NCI-H187 treated with DMSO at 0.1 percent for 48 hours (cell line): ENCODE measurements at regions not wholly inside any gene's neighbourhood (a gene's known extent, or its start where the extent isn't known, plus 50 kb on each side); places are given as distances from the start of the nearest gene placed in this dataset.

Experiments used
- DNase-seq: peaks from one replicate; lab custom pipeline; 2025; lab: John Stamatoyannopoulos, UW

GRCh38 chr10:10587744-10588393 is 429.8 kb upstream of the CELF2 start:
- no peak for DNase-seq

- no peak for DNase-seq
Observed at GRCh38 chr10:10589540-10590303, 427.9 kb upstream of the CELF2 start.

DNA sequence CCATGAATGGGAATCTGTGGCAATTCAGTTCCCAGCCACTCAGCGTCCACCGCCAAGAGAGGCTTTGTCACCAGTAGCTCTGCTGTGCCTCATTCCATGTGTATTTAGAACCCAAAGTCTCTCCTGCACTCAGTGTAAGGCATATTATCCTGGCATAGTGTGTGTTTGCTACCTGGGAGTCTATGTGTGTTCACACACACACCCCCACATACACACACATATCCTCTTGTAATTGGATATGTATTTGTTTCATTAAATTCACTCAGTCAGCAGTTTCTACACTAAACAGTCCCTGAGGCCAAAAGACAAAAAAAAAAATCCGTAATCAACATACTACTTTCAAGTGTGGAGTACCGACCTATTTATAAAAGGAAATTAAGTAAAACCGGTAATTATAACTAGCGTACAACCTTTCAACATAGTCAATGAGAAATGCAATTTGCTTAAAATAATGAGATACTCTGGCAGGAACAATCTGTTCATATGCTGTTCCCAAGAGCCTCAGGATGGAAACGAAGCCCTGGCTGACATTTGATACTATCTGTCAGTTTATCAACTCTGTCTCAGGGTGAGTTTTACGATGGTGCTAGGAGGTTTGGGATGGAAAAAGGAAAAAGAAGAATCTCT is 425.8 kb upstream of the CELF2 start:
- DNase-seq = no peak

DNA sequence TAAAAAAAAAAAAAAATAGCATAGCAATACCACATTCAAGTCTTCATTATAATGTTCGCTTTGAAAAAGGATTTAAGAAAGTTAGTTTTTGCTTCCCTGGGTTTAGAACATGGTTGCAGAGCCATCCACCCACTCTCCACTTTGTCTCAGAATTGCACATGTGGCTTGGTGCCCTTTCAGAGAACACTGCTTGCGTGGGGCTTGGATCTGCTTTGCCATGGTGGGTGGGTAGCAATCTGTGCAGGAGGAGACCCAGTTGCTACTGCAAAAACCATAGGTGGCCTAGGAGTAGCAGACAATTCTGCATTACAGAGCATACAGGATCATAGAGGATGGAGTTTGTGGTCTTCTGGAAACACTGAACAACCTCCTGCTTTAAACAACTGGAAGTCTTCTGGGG is 421.4 kb upstream of the CELF2 start:
- DNase-seq = no peak

- peak; percentile 68 for DNase-seq
Observed at GRCh38 chr10:10598297-10598696, 419.4 kb upstream of the CELF2 start.

DNA sequence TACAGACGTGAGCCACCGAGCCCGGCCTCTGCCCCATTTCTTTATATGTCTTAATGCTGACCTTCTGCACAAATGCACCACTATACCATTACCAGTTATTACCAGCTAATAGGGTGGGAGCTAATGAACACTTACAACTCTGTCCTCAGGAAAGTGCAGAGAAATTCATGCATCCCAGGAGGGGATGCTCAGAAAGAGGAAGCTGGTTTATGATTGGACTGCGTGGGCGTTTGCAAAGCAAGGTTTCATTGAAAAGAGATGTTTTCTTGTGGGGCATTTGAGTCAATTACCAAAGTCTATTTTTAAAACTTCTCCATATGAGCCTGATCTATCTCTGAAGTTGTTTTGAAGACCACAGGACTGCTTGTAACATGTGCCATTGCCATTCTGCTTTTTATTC is 417.7 kb upstream of the CELF2 start:
- DNase-seq = no peak

DNA sequence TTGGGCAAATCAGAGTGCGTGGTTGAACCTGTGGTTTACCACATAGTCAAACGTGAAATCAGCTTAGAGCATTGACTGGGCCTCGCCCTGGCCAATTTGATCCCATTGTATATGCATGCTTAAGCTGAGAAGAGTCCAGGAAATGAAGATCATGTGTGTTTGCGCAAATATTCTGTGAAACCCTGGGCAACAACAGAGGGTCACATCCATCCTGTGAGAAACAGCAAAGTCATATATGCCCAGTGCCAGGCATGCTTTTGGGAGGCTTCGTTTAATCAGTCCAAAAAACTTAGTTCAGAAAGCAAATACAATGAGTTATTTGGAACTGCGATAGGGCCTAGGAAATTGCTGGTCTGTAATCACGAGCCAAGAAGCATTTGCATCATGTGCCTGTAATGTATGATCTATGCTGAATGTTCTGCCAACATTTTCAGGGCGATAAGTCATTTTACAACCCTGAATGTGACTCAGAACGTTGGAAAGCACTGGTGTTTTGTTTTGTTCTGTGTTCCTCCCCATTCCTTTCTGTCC is 412.1 kb upstream of the CELF2 start:
- no peak for DNase-seq

DNA sequence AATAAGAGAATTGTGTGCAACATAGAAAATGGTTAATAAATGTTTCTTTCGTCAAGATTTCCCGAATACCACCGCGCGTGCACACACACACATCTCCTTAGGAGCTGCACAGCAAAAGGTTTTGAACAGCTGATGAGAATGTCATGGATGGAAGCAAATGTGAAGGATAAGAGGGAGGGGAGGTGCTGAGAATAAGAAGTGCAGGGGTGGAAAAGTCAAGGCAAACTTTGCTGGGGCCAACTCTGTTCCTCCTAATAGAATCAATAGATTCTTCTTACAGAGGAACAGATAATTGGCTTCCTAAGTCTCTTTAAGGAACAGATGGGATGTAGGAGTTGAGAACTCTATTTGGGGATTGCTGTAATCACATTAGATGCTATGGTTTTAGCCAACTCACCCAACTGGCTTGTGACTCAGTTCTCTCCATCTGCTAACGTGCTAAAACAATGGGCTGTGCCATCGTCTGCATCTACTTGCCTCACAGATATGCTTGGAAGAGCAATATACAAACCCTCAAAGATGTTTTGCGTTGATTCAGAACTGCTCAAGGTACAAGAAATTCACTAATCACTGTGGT is 408.2 kb upstream of the CELF2 start:
- no peak for DNase-seq

DNA sequence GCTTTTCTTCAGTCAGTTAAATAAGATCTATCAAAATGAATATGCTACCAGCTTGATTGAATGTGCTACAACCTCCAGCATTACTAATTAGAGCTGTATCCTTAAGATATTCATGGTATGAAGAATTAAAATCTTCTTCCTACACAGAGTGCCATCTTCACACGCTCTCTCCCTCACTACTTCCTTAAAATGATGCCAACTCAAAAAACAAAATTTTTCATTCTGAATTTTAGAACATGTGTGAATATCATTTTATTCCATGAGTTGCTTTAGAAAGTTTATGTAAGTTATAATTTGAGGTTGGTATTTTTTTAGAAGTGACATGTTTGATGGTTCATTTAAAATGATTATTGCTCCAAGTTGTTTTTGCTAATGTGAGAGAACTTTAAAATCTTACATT is 407.5 kb upstream of the CELF2 start:
- no peak for DNase-seq

GRCh38 chr10:10612151-10612550 is 405.5 kb upstream of the CELF2 start:
- no peak for DNase-seq

DNA sequence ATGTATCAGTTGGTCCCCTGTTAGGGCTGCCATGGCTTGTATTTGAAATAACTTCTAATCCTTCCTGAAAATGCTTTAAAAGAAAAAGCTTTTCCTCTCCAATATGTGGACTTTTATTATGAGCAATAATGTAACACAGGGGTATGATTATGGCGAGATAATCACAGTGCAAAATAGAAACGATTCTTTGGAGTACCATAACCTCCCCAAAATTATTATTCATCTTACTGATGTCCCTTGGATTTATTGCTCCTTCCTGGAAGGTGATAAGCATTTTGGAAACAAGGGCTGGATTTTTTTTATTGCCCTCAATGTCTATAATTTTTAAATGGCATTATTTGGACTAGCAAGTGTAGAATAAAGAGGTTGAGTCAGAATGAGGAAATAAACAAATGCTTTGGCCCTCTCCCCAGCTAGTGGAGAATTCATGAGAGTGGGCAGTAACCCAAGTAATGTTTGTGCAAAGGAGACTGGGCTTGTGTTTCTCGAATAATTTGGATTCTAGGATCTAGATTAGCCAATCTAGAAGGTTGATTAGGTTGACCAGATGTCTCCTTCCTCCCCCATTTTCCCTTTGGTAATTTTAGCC is 403.9 kb upstream of the CELF2 start:
- no peak for DNase-seq

DNA sequence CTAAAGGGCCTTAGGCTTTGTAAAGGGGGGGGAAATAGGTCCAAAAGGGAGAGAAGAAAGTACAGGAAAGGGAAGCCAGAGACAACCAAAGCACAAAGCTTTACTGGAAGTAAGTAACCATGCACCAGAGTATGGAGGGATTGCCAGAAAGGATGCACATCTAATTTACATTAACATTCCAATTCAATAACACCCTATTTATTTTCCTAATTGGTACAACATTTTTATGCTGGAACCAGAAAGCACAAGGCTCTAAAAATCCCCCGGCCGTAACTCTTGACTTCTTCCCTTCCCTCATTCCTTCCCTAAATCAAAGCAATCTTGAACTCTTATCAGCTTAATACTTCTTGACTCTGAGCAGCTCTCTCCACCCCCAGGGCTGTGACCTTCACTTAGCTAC is 400.0 kb upstream of the CELF2 start:
- DNase-seq = no peak

DNA sequence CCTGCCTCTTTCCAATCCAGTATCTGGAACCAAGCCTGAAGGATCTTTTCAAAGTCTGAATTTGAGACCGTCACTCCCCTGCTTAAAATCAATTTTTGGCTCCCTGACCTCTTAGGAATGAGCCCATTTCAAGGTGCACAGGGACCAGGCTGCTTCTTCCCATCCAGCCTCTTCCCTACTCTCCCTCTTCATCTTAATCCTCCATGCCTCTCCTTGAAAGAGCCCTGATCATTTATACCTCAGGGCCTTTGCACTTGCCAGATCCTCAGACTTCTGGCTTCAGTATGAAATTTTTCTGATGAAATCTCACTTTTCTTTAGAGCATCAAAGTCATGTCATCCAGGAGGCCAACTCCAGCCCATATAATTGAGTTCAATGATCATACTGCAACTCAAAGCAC is 399.5 kb upstream of the CELF2 start:
- DNase-seq = no peak

DNA sequence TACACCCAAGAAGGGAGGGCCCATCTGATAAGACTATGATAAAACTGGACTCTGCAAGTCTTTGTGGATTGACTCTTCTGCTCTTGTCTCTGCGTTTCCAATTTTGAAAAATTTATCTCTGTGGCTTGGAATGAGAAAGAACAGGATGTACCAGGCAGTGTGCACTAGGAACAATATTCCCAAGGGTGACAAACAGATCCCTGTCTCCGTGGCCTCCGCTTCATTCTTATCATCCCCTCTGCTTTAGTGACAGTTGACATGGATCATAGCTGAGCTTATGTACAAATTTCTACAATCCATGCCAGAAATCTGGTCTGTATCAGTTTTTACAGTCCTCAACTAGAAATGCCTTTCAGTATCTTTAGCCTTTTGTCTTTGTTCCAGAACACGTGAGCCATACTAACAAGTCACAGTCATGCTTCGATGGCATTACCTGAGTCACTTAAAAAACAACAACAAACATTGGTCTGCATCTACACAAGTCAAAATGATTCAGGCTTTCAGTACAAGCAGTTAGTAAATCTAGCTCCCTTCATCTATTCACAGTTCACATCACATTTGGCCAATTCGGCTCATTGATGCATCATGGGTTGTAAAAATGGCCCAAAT is 393.6 kb upstream of the CELF2 start:
- DNase-seq = no peak

- DNase-seq = no peak
Observed at GRCh38 chr10:10624567-10624962, 393.1 kb upstream of the CELF2 start.

GRCh38 chr10:10625491-10625890 is 392.2 kb upstream of the CELF2 start:
- no peak for DNase-seq

- no peak for DNase-seq
Observed at GRCh38 chr10:10626734-10627133, 390.9 kb upstream of the CELF2 start.

- no peak for DNase-seq
Observed at GRCh38 chr10:10627414-10627813, 390.3 kb upstream of the CELF2 start.

- DNase-seq = no peak
Observed at GRCh38 chr10:10629512-10629911, 388.2 kb upstream of the CELF2 start.

DNA sequence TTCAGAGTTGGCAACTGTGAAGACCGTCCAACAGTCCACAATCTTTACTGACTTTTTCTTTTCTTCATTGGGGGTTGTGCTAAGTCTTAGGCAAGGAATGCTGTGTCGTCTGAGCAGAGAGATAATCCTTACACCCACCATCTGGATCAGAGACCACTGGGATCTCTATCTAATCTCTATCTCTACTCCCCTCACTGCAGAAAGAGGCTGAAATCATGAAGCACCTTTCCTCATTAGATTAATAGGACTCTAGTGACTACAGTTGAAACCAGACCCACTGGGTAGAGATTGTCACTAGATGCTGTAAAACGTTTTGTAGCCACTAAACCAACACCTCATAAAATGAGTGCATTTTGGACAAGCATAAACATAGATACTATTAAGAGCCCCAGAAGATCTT is 387.4 kb upstream of the CELF2 start:
- DNase-seq = no peak

- DNase-seq = no peak
Observed at GRCh38 chr10:10630782-10631181, 386.9 kb upstream of the CELF2 start.

DNA sequence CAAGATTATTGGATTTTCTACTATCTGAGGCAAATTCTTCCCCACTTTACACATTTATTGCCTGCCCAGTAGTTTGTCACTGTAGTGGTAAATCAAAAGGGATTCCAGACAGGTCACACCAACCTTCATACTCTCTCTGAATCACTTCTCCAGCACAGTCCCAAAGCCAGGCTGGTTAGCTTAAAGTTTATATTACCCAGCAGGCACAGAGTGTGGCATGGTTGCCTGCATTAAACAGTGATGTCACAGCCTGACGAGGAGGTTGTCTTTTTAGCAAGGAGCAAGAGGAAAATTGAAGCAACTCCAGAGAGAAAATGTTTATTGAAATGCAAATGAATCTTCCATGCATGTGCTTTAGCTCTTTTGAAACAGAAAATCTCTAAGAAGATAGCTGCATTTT is 375.5 kb upstream of the CELF2 start:
- DNase-seq = no peak
